Omental fat pad (tissue), 3 donors: ENCODE measurements at regions not wholly inside any gene's neighbourhood (a gene's known extent, or its start where the extent isn't known, plus 50 kb on each side); places are given as distances from the start of the nearest gene placed in this dataset.

Source experiments
- ATAC-seq: fragments of 150-250 bp; one replicate; pipeline ENCODE4 v1.9.1; 2016; ENCODE audit warnings: mild to moderate bottlenecking, moderate library complexity; ENCODE audit not compliant: low FRiP score
- DNase-seq: peaks from one replicate; pipeline ENCODE4 v3.0.0-alpha.2; 2019; ENCODE audit warnings: low spot score
- CTCF ChIP-seq, 3 donors: fragments of 450-650 bp; IDR thresholded peaks; one replicate each; pipeline ENCODE4 v1.5.1; 2016 to 2017; ENCODE audit warnings: antibody characterized with exemption in 3 of 3, mild to moderate bottlenecking in 3 of 3, moderate library complexity in 2 of 3

DNA sequence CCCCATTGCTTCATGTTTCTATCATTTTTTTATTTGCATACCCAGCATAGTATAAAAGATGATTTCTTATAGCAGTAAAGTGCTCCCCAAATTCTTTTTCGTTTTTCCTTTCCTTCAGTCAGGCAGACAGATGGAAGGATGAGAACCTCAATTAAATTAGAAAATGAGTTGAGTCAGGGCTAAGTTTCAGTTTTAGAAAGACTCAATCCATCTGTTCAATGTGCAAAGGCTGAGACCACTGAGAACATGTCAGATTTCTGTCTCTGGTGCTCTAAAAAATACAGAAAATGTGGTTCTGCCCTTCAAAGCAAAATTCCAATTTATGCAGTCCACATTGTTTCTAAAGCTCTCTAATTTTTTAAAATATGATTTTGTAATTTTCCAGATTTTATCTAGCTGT lies 257.6 kb upstream of the HS3ST5 start:
- ATAC-seq (no peak), DNase-seq (no peak)
- no peak for TF ChIP-seq CTCF (IDR thresholded peaks at IDR 0.05)

DNA sequence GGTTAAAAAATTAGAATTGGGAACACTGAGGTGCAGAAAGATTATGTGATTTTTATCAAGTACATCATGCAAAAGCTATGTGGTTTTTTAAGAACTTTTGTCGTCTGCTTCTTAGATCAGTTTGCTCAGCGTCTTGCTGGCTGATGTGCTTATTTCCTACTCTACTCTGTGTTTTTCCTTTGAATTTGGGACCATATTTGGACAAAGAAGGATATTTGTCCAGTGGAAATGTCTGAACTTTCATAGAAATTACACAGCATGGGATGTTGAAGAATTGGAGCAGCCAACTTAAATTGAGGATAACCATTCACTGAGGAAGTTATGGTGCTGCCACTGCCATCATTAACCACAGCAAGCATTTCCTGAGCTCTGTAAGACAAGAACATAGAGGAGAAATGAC lies 252.8 kb upstream of the HS3ST5 start:
- ATAC-seq (no peak), DNase-seq (no peak)
- no peak for TF ChIP-seq CTCF (IDR thresholded peaks at IDR 0.05)

- TF ChIP-seq CTCF (IDR thresholded peaks at IDR 0.05): no peak
- ATAC-seq (no peak), DNase-seq (no peak)
Measured at GRCh38 chr6:114595186-114595585, 252.4 kb upstream of the HS3ST5 start.

GRCh38 chr6:114592506-114592905 lies 249.7 kb upstream of the HS3ST5 start:
- ATAC-seq: no peak

GRCh38 chr6:114588726-114589125 lies 245.9 kb upstream of the HS3ST5 start:
- no peak for TF ChIP-seq CTCF (IDR thresholded peaks at IDR 0.05)
- no peak for DNase-seq

More at GRCh38 chr6:114592506-114592905, 249.7 kb upstream of the HS3ST5 start:
- DNase-seq: no peak
- TF ChIP-seq CTCF (IDR thresholded peaks at IDR 0.05): no peak

GRCh38 chr6:114586298-114586697 lies 243.5 kb upstream of the HS3ST5 start:
- TF ChIP-seq CTCF (IDR thresholded peaks at IDR 0.05): no peak
- no peak for DNase-seq
- ATAC-seq: no peak

More at GRCh38 chr6:114588726-114589125, 245.9 kb upstream of the HS3ST5 start:
- ATAC-seq: no peak

GRCh38 chr6:114581293-114581692 lies 238.5 kb upstream of the HS3ST5 start:
- TF ChIP-seq CTCF (IDR thresholded peaks at IDR 0.05): no peak
- no peak for ATAC-seq
- no peak for DNase-seq
